Prostate gland (tissue), 2 donors: ENCODE measurements at regions not wholly inside any gene's neighbourhood (a gene's known extent, or its start where the extent isn't known, plus 50 kb on each side); places are given as distances from the start of the nearest gene placed in this dataset.

Source experiments
- CTCF ChIP-seq, 4 experiments: fragments of 200-600 bp in 2 of 4; fragments of 450-650 bp in 2 of 4; sonication (generic) in 2 of 4; IDR thresholded peaks; 1 replicate in 3 of 4; 2 replicates in 1 of 4; pipeline ENCODE4 v1.5.1; 2016 to 2019; ENCODE audit warnings: antibody characterized with exemption in 4 of 4, mild to moderate bottlenecking in 2 of 4, moderate library complexity in 2 of 4
- POLR2AphosphoS5 ChIP-seq: sonication (generic); formaldehyde crosslinking; IDR thresholded peaks from one replicate; pipeline ENCODE4 v1.6.1; 2017; ENCODE audit warnings: antibody characterized with exemption

- TF ChIP-seq CTCF (IDR thresholded peaks at IDR 0.05) = no peak
- TF ChIP-seq POLR2AphosphoS5 = no peak
These were observed 449.8 kb downstream of the SIPA1L2 start for GRCh38 chr1:232179896-232180778.
